ENCODE measurements at regions not wholly inside any gene's neighbourhood (a gene's known extent, or its start where the extent isn't known, plus 50 kb on each side); places are given as distances from the start of the nearest gene placed in this dataset.

GRCh38 chr15:95596496-95596895, 734.0 kb upstream of the NR2F2 start:
- no peak for DNase-seq

GRCh38 chr15:95598251-95598855, 732.1 kb upstream of the NR2F2 start:
- no peak for DNase-seq

DNA sequence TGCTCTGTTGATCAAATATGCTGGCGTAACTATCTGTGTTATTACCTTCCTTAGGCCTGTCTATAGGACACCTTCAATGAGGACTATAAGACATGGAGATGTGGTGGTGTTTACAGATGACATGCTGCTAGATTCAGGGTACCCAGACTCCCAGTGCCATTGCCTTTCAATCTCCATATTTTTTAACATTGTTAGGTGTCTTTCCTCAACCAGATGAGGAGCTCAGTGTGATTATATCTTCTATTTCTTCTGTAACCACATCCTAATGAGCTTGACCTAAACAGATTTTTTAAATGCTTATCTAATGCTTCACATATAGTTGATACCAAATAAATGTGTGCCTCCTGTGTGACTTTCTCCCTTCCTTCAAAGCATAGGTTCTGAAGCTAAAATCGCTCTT, 730.1 kb upstream of the NR2F2 start:
- no peak for DNase-seq

DNA sequence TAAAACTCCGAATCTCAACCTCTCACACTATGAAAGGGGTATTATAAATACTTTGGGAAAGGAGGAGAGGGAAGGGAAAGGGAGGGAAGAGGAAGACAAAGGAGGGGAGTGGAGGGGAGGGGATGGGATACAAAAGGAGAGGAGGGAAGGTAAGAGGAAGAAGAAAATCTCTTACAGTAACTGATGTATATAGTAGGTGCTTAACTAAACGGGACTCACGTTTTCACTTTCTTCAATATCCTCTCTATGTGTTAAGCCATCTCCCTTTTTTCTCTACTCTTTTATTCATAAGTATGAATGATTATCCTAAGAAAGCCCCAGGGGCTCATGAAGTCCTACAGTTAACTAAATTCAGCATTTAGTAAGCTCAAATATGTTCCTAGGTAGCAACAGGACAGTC, 729.6 kb upstream of the NR2F2 start:
- no peak for DNase-seq

GRCh38 chr15:95601525-95601924, 729.0 kb upstream of the NR2F2 start:
- no peak for DNase-seq

DNA sequence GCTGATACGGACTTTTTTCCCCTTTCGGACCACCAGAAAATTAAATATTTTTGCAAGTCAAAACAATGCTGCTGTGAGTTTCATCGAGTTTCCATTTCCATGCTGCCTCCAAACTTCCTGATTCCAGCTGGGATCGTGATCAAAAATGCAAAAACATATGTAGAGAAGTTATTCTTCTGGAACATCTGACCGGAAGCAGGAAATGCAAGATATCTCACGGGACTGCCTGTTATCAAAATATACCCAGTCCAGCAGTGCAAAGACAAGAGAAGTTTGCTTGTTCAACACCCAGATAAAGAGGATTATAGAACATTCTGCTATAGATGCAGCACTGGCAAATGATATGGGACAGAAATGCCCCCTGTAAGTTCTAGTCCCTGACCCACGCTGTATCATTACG, 726.7 kb upstream of the NR2F2 start:
- DNase-seq = no peak

- DNase-seq = no peak
Measured at GRCh38 chr15:95604634-95605036, 725.9 kb upstream of the NR2F2 start.

GRCh38 chr15:95605098-95605497, 725.4 kb upstream of the NR2F2 start:
- no peak for DNase-seq

DNA sequence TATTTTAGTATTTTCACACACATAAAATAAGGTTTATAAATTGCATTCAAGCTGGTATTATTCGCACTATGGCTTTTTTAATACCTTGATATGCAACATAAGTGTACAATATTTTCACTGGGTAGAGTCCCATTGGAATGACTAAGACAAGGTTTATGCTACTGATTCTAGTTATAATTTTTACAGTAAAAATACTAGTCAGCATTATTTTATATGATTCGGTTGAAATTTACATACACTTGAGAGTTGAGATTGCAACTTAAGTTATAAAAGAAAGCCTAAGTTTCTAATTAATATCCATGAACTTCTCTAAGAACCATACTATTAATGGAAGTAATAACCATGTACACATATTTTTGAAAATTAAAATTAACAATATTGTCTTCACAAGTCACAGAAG, 723.9 kb upstream of the NR2F2 start:
- no peak for DNase-seq

DNA sequence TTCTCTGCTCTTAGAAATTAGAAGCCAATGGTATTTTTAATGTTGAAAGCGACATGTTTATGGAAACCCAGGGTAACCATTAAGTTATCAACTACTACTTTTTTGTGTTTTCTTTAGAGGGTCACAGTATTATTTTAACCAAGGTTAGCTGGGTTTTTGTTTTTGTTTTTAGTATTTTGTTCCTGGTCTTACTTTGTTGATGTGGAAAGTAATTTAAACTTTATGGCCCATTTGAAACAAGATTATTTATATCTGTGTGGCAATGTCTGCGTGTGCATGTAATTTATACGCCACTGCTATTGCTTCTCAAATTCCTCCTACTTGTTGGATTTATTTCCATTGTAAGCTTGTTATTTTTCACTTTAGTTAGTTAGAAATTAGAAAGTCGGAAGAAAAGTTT, 722.1 kb upstream of the NR2F2 start:
- DNase-seq = no peak

- DNase-seq = no peak
Measured at GRCh38 chr15:95609096-95609495, 721.4 kb upstream of the NR2F2 start.

GRCh38 chr15:95610945-95611344, 719.6 kb upstream of the NR2F2 start:
- no peak for DNase-seq

DNA sequence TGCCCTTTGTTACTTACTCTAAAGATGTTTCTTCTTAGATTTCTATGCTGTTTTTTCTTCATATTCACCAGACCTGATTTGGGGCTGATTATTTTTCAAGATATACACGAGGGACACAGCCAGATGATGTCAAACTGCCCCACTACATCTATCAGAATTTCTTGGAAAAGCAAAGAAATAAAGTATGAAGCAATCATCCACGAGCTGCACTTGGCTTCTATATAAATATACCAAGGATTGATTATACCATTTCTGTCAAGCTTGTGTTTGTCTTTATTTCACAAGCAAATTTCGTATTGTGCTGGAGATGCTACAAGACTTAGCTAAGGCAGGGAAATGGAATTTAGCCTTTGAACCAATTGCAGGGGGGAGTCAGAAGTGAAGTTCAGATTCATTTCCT, 715.1 kb upstream of the NR2F2 start:
- DNase-seq = no peak

- no peak for DNase-seq
Measured at GRCh38 chr15:95616306-95616705, 714.2 kb upstream of the NR2F2 start.

DNA sequence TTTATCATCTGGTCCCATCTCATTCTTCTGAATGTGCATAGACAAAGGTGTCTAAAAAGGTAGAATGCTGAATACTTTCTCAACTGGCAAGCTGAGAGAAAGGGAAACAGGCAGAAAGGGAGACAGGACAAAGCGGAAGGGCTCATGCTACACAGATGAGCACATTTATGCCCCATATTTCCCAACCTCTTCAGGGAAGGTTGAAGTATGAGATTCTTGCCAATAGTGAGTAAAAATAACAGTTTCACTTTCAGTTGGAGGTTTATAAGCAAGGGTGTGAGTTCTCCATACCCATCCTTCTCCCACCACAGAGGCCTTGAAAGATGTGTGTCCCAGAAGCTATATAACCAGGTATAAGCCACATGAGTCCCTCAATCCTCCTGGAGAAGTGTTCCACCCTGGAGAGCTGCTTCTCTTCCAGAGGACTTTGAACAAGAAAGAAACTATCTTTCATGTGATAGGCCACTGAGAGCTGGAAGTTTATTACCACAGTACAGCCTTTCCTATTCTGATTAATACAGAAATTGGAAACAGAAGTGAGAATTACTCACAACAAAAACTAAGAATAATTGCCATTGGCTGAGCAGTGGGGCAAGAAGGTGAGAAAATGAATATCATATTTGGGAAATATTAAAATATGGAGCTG, 709.4 kb upstream of the NR2F2 start:
- no peak for DNase-seq

DNA sequence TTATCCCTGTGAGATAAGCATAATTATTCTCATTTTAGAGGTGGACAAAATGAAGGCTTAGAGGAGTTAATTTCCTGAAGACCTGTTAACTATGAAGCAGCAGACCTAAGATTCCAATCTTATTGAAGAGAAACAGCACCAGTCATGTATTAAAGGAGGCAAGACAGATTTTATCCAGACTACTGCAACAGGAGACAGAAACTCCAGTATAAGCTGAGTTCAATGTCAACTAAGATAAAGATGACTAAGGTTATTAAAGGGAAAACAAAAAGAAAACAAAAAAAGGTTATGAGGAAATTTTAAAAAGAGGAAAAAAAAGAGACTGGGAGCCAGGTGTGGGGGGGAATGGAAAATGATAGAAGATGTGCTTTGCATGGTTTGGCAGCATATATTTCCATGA, 707.7 kb upstream of the NR2F2 start:
- DNase-seq = no peak

GRCh38 chr15:95624100-95624499, 706.4 kb upstream of the NR2F2 start:
- DNase-seq = no peak

- no peak for DNase-seq
Measured at GRCh38 chr15:95624616-95625361, 705.7 kb upstream of the NR2F2 start.

DNA sequence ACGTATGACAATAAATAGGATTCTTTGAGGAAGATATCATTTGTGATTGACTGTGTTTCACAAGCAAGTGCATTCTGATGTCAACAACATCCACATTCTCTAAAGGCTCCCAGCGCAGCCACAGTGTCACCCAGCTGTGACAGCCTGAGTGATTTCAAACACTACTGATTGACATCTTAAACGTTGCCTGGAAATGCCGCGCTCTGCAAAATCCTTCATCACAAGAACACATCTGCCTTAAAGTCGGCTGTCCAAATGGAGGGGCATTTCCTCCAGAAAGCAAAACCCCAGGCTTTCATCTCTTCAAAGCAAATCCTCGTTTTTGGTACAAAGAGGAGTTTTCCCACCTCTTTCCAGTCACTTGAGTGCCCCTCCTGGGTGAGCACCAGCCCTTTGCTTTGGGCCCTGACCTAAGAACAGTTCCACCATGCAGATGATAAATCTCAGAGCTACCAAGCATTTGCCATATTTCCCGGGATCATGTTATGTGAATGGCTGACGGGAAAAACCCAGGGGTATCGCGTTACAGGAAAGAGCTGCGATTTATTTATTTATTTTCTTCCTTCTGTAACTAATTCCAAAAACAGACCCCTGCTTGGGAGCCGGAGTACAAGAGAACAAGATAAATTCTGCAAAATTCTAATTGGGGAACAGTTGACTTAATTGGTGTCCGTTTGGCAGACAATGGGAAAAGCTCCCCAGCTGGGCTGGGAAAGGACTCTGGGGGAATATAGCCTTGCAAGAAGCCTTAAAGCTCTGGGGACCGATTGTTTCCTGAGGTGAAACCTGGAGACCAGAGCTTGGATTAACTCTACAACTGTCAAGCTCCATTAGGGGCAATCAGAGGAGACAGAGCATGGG, 703.8 kb upstream of the NR2F2 start:
- DNase-seq = no peak

DNA sequence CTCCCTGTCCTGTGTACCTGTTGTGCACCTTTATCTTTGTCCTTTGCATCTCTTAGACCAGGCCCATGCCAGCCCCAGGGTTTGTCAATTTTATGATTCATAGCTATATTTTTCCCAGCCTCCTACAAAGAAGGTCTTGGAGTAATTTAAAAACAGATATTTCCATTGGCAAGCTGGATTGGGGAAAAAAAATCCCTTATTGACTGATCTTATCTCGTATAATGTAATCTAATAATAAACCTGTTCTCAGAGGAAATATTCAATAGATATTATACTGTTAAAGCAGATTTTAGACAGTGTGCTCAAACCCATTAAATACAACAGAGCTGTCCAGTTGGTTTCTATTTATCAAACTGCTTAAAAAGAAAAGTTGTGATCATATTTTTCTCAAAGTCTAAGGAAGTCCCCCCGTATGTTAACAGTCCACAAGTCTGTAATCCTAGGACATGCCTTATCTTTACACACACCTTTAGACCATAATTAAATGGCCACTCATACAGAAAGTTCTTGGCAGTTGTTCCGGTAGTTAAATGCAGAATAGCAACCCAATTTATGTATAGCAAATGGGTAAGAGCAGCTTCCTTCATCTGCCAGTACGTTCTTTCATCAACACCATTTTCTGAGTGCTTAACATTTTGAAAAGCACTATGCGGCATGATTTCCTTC, 700.9 kb upstream of the NR2F2 start:
- no peak for DNase-seq

DNA sequence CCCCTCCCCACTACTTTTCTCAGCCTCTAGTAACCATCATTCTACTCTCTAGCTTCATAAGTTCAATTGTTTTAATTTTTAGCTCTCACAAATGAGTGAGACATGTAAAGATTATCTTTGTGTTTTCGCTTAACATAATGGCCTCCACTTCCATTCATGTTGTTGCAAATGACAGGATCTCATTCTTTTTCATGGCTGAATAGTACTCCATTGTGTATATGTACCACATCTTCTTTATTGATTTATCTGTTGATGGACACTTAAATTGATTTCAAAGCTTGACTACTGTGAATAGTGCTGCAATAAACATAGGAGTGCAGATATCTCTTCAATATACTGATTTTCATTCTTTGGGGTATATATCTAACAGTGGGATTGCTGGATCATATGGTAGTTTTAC, 699.8 kb upstream of the NR2F2 start:
- no peak for DNase-seq

DNA sequence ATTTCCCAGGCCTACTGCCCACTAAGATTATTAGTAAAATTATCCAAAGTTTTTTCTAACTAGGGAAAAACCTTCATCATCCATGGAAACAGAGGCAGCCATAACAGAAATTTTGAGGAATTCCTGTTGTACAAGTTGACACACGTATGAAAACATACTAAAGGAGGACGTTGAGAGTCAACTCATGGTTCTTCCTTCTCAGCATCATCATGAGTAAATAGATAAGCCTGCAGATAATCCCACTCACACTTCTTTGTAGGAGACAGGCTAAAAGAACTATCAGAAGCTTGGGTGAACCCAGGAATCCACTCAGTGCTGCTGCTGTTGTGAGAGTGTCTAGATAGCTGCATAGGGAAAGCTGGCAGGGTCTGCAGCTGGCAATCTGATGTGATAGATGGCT, 694.8 kb upstream of the NR2F2 start:
- DNase-seq = no peak

- DNase-seq = no peak
Measured at GRCh38 chr15:95636107-95636506, 694.4 kb upstream of the NR2F2 start.

Measured in activated T-cell treated with anti-CD3 and anti-CD28 coated beads for 4 hours (primary cell).